ENCODE measurements at regions not wholly inside any gene's neighbourhood (a gene's known extent, or its start where the extent isn't known, plus 50 kb on each side); places are given as distances from the start of the nearest gene placed in this dataset.

DNA sequence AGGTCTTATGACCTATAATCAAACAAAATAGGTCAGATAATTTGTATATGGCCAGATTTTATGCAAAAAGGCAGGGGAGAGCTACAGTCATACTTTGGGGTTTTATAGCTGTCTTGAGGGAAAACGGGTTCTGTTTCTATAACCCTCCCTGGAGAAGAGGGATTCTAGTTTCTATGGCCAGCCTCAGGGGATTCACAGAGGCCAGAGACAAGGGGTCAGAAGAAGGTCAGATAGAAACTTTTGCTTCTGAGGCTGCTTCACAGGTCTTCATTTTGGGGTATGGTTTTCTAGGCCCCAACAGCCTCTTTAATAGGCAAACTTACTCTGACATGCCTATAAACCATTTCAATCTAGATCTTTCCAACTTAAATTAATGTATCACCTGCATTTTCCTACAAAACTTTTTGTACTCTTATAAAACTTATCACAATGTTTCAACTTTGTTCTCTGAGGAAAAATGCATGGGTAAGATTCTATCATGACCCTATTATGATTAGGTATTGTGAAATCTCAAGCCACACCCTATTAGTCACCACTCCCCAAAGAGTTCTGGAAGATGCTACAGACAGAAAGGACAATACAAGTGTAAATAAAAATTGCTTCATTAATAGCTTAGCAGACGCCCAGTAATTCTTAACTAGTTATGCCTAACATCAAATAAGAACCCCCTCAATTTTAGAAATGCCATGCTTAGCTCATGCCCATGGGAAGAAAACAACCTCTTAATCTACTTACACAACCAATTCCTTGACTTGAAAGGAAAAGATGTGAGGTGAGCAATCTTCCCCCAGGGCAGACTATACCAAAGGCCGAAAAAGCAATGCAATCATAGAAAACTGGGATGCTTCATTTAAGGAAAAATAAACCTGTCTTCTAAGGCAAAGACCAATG lies 396.6 kb downstream of the TLR4 start:
- no peak overlapping the region for H3K27ac Mint-ChIP-seq
- no peaks in the 10 kb centered on the region for H3K27me3 Mint-ChIP-seq (ENCODE audit: low read depth)
- no peaks in the 10 kb centered on the region for H3K36me3 Mint-ChIP-seq (ENCODE audit: insufficient read depth in 1 of 3, low read depth in 3 of 3)
- no peaks in the 10 kb centered on the region for H3K27me3 ChIP-seq (ENCODE audit: insufficient read depth, low read length)
- no peak overlapping the region for H3K23ac ChIP-seq (ENCODE audit: insufficient read length, low read depth, low read length)
- no peak overlapping the region for H4K5ac ChIP-seq (ENCODE audit: insufficient read length, low read depth, low read length)
- H3T11ph ChIP-seq (ENCODE audit: low read length): no peak overlapping the region
- no peak overlapping the region for H2BK12ac ChIP-seq (ENCODE audit: insufficient read length, low read depth, low read length)
- no peaks in the 10 kb centered on the region for H3K9me3 ChIP-seq (ENCODE audit: control insufficient read depth, low read depth, low read length)
- no peak overlapping the region for H2BK15ac ChIP-seq (ENCODE audit: low read depth, low read length)
- H3K4me1 Mint-ChIP-seq: peaks cover 3 to 6% of the 10 kb centered on the region in 2 experiments; a peak in 3 of 4 replicates
- no peak overlapping the region for H3K14ac ChIP-seq (ENCODE audit: insufficient read depth, low read length)
- H3K56ac ChIP-seq (ENCODE audit: insufficient read length, low read depth, low read length): no peak overlapping the region
- WGBS (ENCODE audit: extremely low coverage, insufficient read length, low lambda C conversion rate): no CpG with 5 or more reads among the region's 3 CpGs
- no peak overlapping the region for H4K8ac ChIP-seq (replicated peaks; ENCODE audit: insufficient read length, low read depth, low read length)
- TF ChIP-seq CTCF (conservative IDR thresholded peaks at IDR 0.05): no peak
- no peaks in the 10 kb centered on the region for H3K23me2 ChIP-seq (ENCODE audit: insufficient read length, low read depth, low read length, poor library complexity, severe bottlenecking)
- H2AK5ac ChIP-seq (ENCODE audit: insufficient read length, low read length): no peak overlapping the region
- no peak overlapping the region for H2BK120ac ChIP-seq (ENCODE audit: low read depth, low read length, poor library complexity, severe bottlenecking)
- H2AFZ ChIP-seq (ENCODE audit: low read length): no peak overlapping the region
- H3K9ac ChIP-seq (ENCODE audit: extremely low read depth, insufficient read length, low read length): no peak overlapping the region
- no peak overlapping the region for H2BK20ac ChIP-seq (ENCODE audit: low read depth, low read length, poor library complexity, severe bottlenecking)
- H4K20me1 ChIP-seq (ENCODE audit: control insufficient read depth, insufficient read depth, insufficient read length): no peaks in the 10 kb centered on the region
- no peaks in the 10 kb centered on the region for H3K9me3 Mint-ChIP-seq
- H3K4me1 ChIP-seq (ENCODE audit: insufficient read depth, low read length): no peaks in the 10 kb centered on the region
- no peak for DNase-seq
- H3K27ac ChIP-seq (ENCODE audit: insufficient read length, low read depth, low read length): no peak overlapping the region
- H3K18ac ChIP-seq (ENCODE audit: insufficient read length, low read depth, low read length): no peak overlapping the region
- no peak overlapping the region for H3K4ac ChIP-seq (ENCODE audit: low read depth, low read length)
- no peak overlapping the region for H3K4me3 Mint-ChIP-seq
- H3K4me2 ChIP-seq (ENCODE audit: insufficient read depth, insufficient read length, low read length): no peak overlapping the region
- no peaks in the 10 kb centered on the region for H3K79me1 ChIP-seq (ENCODE audit: insufficient read depth, low read depth, low read length, poor library complexity, severe bottlenecking)
- no peak overlapping the region for H2BK5ac ChIP-seq (ENCODE audit: insufficient read length, low read length)
- H3K79me2 ChIP-seq (ENCODE audit: insufficient read depth, low read length): no peaks in the 10 kb centered on the region
- H4K91ac ChIP-seq (ENCODE audit: insufficient read length, low read depth, low read length): no peak overlapping the region

All from H9 (cell line).